ENCODE measurements at regions not wholly inside any gene's neighbourhood (a gene's known extent, or its start where the extent isn't known, plus 50 kb on each side); places are given as distances from the start of the nearest gene placed in this dataset.

- TF ChIP-seq CTCF (IDR thresholded peaks at IDR 0.05; ENCODE audit: low read depth, low read length): no peak
- DNase-seq (ENCODE audit: extremely low read depth, low read depth): no peak
Observed at GRCh38 chr2:234628953-234629352, 132.1 kb upstream of the ARL4C start.

GRCh38 chr2:234627308-234627707, 130.4 kb upstream of the ARL4C start:
- no peak for TF ChIP-seq CTCF (IDR thresholded peaks at IDR 0.05; ENCODE audit: low read depth, low read length)
- no peak for DNase-seq (ENCODE audit: extremely low read depth, low read depth)

GRCh38 chr2:234626566-234627130, 129.8 kb upstream of the ARL4C start:
- no peak for TF ChIP-seq CTCF (IDR thresholded peaks at IDR 0.05; ENCODE audit: low read depth, low read length)
- no peak for DNase-seq (ENCODE audit: extremely low read depth, low read depth)

- no peak for TF ChIP-seq CTCF (IDR thresholded peaks at IDR 0.05; ENCODE audit: low read depth, low read length)
- DNase-seq (ENCODE audit: extremely low read depth, low read depth): no peak
Observed at GRCh38 chr2:234625626-234626250, 128.9 kb upstream of the ARL4C start.

GRCh38 chr2:234623521-234623991, 126.7 kb upstream of the ARL4C start:
- TF ChIP-seq CTCF (IDR thresholded peaks at IDR 0.05; ENCODE audit: low read depth, low read length): no peak

GRCh38 chr2:234621120-234621519, 124.2 kb upstream of the ARL4C start:
- no peak for TF ChIP-seq CTCF (IDR thresholded peaks at IDR 0.05; ENCODE audit: low read depth, low read length)
- DNase-seq (ENCODE audit: extremely low read depth, low read depth): no peak

More at GRCh38 chr2:234623521-234623991, 126.7 kb upstream of the ARL4C start:
- DNase-seq (ENCODE audit: extremely low read depth, low read depth): no peak

- no peak for TF ChIP-seq CTCF (IDR thresholded peaks at IDR 0.05; ENCODE audit: low read depth, low read length)
Observed at GRCh38 chr2:234620018-234620417, 123.1 kb upstream of the ARL4C start.

More at GRCh38 chr2:234620018-234620417, 123.1 kb upstream of the ARL4C start:
- DNase-seq (ENCODE audit: extremely low read depth, low read depth): no peak
